HG03108 (cell line): ENCODE measurements at regions not wholly inside any gene's neighbourhood (a gene's known extent, or its start where the extent isn't known, plus 50 kb on each side); places are given as distances from the start of the nearest gene placed in this dataset.

Experiments used
- ATAC-seq: cut with Tn5 transposase; IDR thresholded peaks from one replicate; pipeline ENCODE4 v1.9.1; 2021; ENCODE audit warnings: moderate library complexity; ENCODE audit not compliant: unreplicated experiment

GRCh38 chr15:47338771-47339170 is 378.5 kb upstream of the SEMA6D start:
- ATAC-seq: no peak

- no peak for ATAC-seq
Observed at GRCh38 chr15:47339800-47340570, 377.3 kb upstream of the SEMA6D start.

GRCh38 chr15:47340571-47340920 is 376.8 kb upstream of the SEMA6D start:
- no peak for ATAC-seq

- no peak for ATAC-seq
Observed at GRCh38 chr15:47349179-47349578, 368.1 kb upstream of the SEMA6D start.

GRCh38 chr15:47351501-47351900 is 365.8 kb upstream of the SEMA6D start:
- ATAC-seq: no peak

- ATAC-seq: no peak
Observed at GRCh38 chr15:47352217-47352616, 365.1 kb upstream of the SEMA6D start.

GRCh38 chr15:47355759-47356158 is 361.5 kb upstream of the SEMA6D start:
- no peak for ATAC-seq

- no peak for ATAC-seq
Observed at GRCh38 chr15:47356297-47356696, 361.0 kb upstream of the SEMA6D start.

GRCh38 chr15:47358876-47359275 is 358.4 kb upstream of the SEMA6D start:
- ATAC-seq: no peak

GRCh38 chr15:47360305-47360704 is 357.0 kb upstream of the SEMA6D start:
- ATAC-seq: no peak

- no peak for ATAC-seq
Observed at GRCh38 chr15:47362118-47362905, 355.0 kb upstream of the SEMA6D start.

- no peak for ATAC-seq
Observed at GRCh38 chr15:47363653-47364052, 353.7 kb upstream of the SEMA6D start.

- no peak for ATAC-seq
Observed at GRCh38 chr15:47364230-47365141, 352.8 kb upstream of the SEMA6D start.

- ATAC-seq: no peak
Observed at GRCh38 chr15:47366884-47367283, 350.4 kb upstream of the SEMA6D start.

GRCh38 chr15:47367726-47368390 is 349.4 kb upstream of the SEMA6D start:
- ATAC-seq: no peak

GRCh38 chr15:47371939-47372338 is 345.4 kb upstream of the SEMA6D start:
- ATAC-seq: no peak

GRCh38 chr15:47374222-47374621 is 343.1 kb upstream of the SEMA6D start:
- ATAC-seq: no peak

GRCh38 chr15:47376190-47376589 is 341.1 kb upstream of the SEMA6D start:
- ATAC-seq: no peak

- ATAC-seq: no peak
Observed at GRCh38 chr15:47377465-47377864, 339.8 kb upstream of the SEMA6D start.

GRCh38 chr15:47378527-47378926 is 338.8 kb upstream of the SEMA6D start:
- ATAC-seq: no peak

- no peak for ATAC-seq
Observed at GRCh38 chr15:47383102-47383501, 334.2 kb upstream of the SEMA6D start.
